ENCODE measurements at regions not wholly inside any gene's neighbourhood (a gene's known extent, or its start where the extent isn't known, plus 50 kb on each side); places are given as distances from the start of the nearest gene placed in this dataset.

GRCh38 chr18:61679836-61680235 is 213.0 kb downstream of the RNF152 start:
- no peak for DNase-seq (ENCODE audit: low read depth in 3 of 3, low spot score in 2 of 3)

DNA sequence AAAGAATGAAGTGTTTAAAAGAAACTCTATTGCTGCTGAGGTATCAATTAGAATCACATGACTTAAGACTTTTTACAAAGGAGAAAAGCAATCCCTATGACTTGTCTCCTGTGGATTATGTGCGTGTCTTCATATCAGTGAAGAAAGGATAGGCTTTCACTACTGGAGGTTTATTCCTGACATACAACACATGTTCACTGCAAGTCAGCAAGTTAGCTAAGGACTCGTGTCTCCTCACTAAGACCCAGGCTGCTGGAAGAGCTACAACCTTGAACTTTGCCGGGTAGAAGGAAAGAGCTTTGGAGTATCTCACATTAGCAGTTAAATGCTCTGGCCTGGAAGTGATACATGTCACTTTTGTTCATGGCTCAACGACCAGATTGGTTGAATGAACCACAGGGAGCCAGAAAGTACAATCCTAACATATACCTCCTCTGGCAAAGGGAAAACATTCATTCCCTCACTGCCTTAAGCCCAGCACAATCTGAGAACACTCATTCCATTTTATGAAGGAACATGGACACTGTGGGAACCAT is 215.3 kb downstream of the RNF152 start:
- DNase-seq (ENCODE audit: low read depth in 3 of 3, low spot score in 2 of 3): no peak

- no peak for DNase-seq (ENCODE audit: low read depth in 3 of 3, low spot score in 2 of 3)
Measured at GRCh38 chr18:61676773-61677434, 215.9 kb downstream of the RNF152 start.

- no peak for DNase-seq (ENCODE audit: low read depth in 3 of 3, low spot score in 2 of 3)
Measured at GRCh38 chr18:61669320-61669719, 223.5 kb downstream of the RNF152 start.

DNA sequence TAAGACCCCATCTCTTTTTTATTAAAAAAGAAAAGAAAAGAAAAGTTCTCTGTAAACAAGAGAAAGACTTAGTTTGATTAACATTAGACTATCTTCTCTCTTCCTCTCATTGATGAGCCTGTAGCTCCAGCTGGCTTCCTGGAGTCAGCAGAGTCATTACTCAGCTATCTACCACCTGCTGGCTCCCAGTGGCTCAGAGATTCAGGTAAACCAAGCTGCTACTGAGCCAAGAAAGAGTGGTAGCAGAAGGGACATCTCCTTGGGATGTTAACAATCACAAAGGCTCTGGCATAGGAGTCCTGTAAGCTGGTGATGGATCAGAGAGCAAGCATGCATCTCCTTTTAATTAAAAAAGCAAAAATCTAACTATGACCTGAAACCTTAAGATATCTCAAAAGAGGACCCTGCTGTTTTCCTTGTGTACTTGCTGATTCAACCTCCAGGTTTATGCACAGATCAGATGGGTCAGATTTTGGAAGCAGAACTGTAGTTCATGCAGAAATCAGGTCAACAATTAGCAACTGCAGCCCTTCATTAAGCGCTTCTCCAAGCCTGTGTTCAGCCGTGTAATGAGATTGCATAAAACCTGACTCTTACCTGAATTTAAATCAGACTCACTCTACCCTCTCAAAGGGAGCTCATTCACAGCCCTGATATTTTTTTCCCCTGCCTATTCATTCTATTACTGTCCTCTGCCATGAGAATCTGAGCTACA is 225.8 kb downstream of the RNF152 start:
- no peak for DNase-seq (ENCODE audit: low read depth in 3 of 3, low spot score in 2 of 3)

DNA sequence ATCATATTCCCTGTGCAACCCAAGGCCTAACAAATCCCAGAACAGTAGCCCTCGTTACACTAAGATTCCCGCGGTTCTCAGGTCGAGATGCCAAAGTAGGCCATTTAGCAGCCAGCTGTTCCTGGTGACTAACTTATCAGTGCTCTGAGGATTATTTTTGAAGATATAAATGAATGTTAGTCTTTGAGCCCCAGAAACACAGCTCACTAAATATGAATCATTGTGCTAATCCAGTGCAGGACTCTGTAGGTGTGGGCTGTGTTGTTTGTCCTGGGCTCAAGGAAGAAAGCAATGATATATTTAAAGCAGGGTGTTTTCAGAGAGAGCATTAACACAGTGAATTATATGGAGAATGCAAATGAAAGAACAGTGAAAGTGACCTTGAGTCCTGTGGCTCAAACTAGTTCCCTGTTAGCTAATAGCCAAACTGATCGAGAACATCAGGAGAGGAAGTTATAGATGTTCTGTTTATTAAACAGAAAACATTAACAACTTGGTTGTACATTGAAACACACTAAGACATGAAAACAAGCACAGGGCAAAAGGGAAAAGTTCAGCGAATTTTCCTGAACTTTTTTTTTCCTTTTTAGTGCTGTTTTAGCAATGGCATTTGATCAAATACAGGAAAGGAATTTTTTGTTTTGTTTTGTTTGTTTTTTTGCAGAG is 228.3 kb downstream of the RNF152 start:
- no peak for DNase-seq (ENCODE audit: low read depth in 3 of 3, low spot score in 2 of 3)

- DNase-seq (ENCODE audit: low read depth in 3 of 3, low spot score in 2 of 3): no peak
Measured at GRCh38 chr18:61662726-61663125, 230.1 kb downstream of the RNF152 start.

DNA sequence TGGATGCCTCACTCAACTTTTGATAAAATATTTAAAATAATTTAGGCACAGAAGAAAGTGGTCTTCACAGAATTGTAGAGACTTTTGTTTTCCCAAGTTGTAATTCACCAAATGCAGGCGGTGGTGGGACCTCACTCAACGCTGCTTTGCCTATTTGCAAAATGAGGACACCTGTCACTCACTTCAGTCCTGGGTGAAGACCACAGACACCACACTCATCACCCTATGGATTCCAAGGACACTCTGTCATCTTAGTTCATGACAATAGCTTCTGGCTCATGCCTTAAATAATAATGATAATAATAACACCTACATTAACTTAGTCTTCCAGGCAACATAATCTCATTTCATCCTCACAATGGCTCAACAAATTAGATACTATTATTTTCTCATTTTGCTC is 234.4 kb downstream of the RNF152 start:
- DNase-seq (ENCODE audit: low read depth in 3 of 3, low spot score in 2 of 3): no peak

- no peak for DNase-seq (ENCODE audit: low read depth in 3 of 3, low spot score in 2 of 3)
Measured at GRCh38 chr18:61657066-61657732, 235.6 kb downstream of the RNF152 start.

DNA sequence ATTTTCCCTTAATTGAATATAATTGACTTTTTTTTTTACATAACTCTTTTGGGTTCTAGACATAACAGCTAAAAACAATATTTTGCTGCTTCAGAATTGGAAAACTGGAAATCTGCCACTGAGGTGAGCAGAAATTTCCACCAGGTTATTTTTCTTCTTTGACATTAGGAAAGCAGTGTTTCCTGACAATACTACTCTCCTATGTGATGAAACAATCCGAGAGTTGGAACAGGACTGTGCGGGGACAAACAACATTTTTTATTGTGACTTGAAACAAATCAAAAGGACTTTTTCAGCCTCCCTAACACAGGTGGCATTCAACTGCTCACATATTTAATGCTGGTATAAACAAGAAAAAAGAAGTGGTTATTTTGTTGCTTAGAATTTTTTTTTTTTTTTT is 237.2 kb downstream of the RNF152 start:
- no peak for DNase-seq (ENCODE audit: low read depth in 3 of 3, low spot score in 2 of 3)

- no peak for DNase-seq (ENCODE audit: low read depth in 3 of 3, low spot score in 2 of 3)
Measured at GRCh38 chr18:61653823-61654551, 238.8 kb downstream of the RNF152 start.

- no peak for DNase-seq (ENCODE audit: low read depth in 3 of 3, low spot score in 2 of 3)
Measured at GRCh38 chr18:61651880-61652268, 240.9 kb downstream of the RNF152 start.

GRCh38 chr18:61651145-61651879 is 241.5 kb downstream of the RNF152 start:
- DNase-seq (ENCODE audit: low read depth in 3 of 3, low spot score in 2 of 3): no peak

GRCh38 chr18:61643884-61644647 is 248.7 kb downstream of the RNF152 start:
- no peak for DNase-seq (ENCODE audit: low read depth in 3 of 3, low spot score in 2 of 3)

DNA sequence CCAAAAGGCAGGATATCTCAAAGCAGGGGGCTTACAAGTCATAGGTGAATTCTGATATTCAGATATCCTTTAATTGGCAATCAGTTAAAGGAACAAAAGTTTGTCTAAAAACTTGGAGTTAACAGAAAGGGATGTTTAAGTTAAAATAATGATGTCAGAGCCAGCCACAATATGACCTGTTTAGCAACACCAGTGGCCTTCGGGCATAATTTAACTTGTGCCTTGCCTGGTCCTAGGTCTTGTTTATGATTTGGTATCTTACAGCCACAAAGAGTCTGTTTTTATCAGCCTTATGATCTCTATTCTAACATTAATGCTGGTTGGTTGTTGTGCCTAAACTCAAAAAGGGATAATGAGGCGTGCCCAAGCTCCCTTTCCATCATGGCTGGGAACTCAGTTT is 252.9 kb downstream of the RNF152 start:
- no peak for DNase-seq (ENCODE audit: low read depth in 3 of 3, low spot score in 2 of 3)

DNA sequence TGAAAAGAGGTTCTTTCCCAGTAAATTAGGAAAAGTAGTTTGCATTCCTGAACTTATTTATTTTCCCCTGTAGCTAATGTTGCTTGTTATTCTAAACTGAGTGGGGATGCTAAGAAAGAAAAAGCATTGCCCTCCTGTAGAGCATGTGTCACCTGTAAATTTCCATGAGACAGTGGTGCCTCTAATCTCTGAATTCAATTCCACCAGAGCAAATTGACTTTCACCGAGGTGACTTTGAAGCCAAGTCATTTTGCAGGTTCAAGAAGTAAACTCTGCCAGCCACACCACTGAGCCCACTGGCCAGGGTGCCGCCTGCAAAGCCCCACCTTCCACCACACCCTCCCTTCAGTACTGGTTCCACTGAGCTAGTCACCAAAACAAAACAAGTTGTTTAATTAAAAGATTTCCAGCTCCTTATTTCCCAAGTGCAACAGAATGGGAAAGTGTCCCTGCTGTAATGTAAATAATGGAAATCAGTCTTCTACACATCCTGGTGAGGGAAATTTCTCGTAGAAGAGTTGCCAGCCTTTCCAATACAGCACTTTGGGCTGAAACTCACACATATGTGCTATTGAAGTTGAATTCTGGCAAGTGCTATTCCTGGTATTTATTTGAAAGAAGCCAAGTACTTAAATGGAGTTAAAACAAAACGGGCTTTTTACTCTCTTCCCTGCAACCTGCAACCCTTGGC is 254.8 kb downstream of the RNF152 start:
- no peak for DNase-seq (ENCODE audit: low read depth in 3 of 3, low spot score in 2 of 3)

- no peak for DNase-seq (ENCODE audit: low read depth in 3 of 3, low spot score in 2 of 3)
Measured at GRCh38 chr18:61637319-61637718, 255.5 kb downstream of the RNF152 start.

- peak in 2 of 3 donors; percentile 43 to 44 for DNase-seq (ENCODE audit: low read depth in 3 of 3, low spot score in 2 of 3)
Measured at GRCh38 chr18:61635901-61636528, 256.8 kb downstream of the RNF152 start.

All from right renal cortex interstitium (tissue), 3 donors.